ENCODE measurements at regions not wholly inside any gene's neighbourhood (a gene's known extent, or its start where the extent isn't known, plus 50 kb on each side); places are given as distances from the start of the nearest gene placed in this dataset.
"Not testable (repeated sequence)": the region's sequence is repeated elsewhere in the genome, so short reads cannot be mapped to it uniquely, and the experiment has no call there.

- DNase-seq (ENCODE audit: extremely low read depth in 1 of 2, low read depth in 1 of 2): no peak
These were observed 826.5 kb downstream of the KCNA4 start for GRCh38 chr11:29190313-29190712.

- DNase-seq (ENCODE audit: extremely low read depth in 1 of 2, low read depth in 1 of 2): no peak
These were observed 829.6 kb downstream of the KCNA4 start for GRCh38 chr11:29187215-29187614.

GRCh38 chr11:29184939-29185890 is 831.6 kb downstream of the KCNA4 start:
- DNase-seq (ENCODE audit: extremely low read depth in 1 of 2, low read depth in 1 of 2): no peak

- no peak for DNase-seq (ENCODE audit: extremely low read depth in 1 of 2, low read depth in 1 of 2)
These were observed 833.5 kb downstream of the KCNA4 start for GRCh38 chr11:29183301-29183700.

GRCh38 chr11:29173660-29174062 is 843.2 kb downstream of the KCNA4 start:
- DNase-seq (ENCODE audit: extremely low read depth in 1 of 2, low read depth in 1 of 2): no peak

- DNase-seq (ENCODE audit: extremely low read depth in 1 of 2, low read depth in 1 of 2): no peak
These were observed 845.4 kb downstream of the KCNA4 start for GRCh38 chr11:29171360-29171950.

GRCh38 chr11:29166306-29166705 is 850.5 kb downstream of the KCNA4 start:
- no peak for DNase-seq (ENCODE audit: extremely low read depth in 1 of 2, low read depth in 1 of 2)

GRCh38 chr11:29163231-29163630 is 853.6 kb downstream of the KCNA4 start:
- DNase-seq (ENCODE audit: extremely low read depth in 1 of 2, low read depth in 1 of 2): no peak

GRCh38 chr11:29162491-29162890 is 854.3 kb downstream of the KCNA4 start:
- DNase-seq (ENCODE audit: extremely low read depth in 1 of 2, low read depth in 1 of 2): no peak

GRCh38 chr11:29161191-29161590 is 855.6 kb downstream of the KCNA4 start:
- DNase-seq (ENCODE audit: extremely low read depth in 1 of 2, low read depth in 1 of 2): no peak

- no peak for DNase-seq (ENCODE audit: extremely low read depth in 1 of 2, low read depth in 1 of 2)
These were observed 857.0 kb downstream of the KCNA4 start for GRCh38 chr11:29159552-29160465.

GRCh38 chr11:29153078-29153477 is 863.8 kb downstream of the KCNA4 start:
- no peak for DNase-seq (ENCODE audit: extremely low read depth in 1 of 2, low read depth in 1 of 2)

GRCh38 chr11:29142573-29142972 is 874.3 kb downstream of the KCNA4 start:
- not testable (repeated sequence) for DNase-seq (ENCODE audit: extremely low read depth in 1 of 2, low read depth in 1 of 2)

GRCh38 chr11:29135504-29135903 is 881.3 kb downstream of the KCNA4 start:
- DNase-seq (ENCODE audit: extremely low read depth in 1 of 2, low read depth in 1 of 2): no peak

GRCh38 chr11:29131055-29131454 is 885.8 kb downstream of the KCNA4 start:
- DNase-seq (ENCODE audit: extremely low read depth in 1 of 2, low read depth in 1 of 2): no peak

- no peak for DNase-seq (ENCODE audit: extremely low read depth in 1 of 2, low read depth in 1 of 2)
These were observed 887.0 kb downstream of the KCNA4 start for GRCh38 chr11:29129844-29130243.

GRCh38 chr11:29127461-29127860 is 889.4 kb downstream of the KCNA4 start:
- no peak for DNase-seq (ENCODE audit: extremely low read depth in 1 of 2, low read depth in 1 of 2)

- DNase-seq (ENCODE audit: extremely low read depth in 1 of 2, low read depth in 1 of 2): no peak
These were observed 891.2 kb downstream of the KCNA4 start for GRCh38 chr11:29125606-29126005.

- no peak for DNase-seq (ENCODE audit: extremely low read depth in 1 of 2, low read depth in 1 of 2)
These were observed 892.4 kb downstream of the KCNA4 start for GRCh38 chr11:29124470-29124869.

GRCh38 chr11:29119707-29120618 is 896.9 kb downstream of the KCNA4 start:
- DNase-seq (ENCODE audit: extremely low read depth in 1 of 2, low read depth in 1 of 2): no peak
